AG10803 (cell line): ENCODE measurements at regions not wholly inside any gene's neighbourhood (a gene's known extent, or its start where the extent isn't known, plus 50 kb on each side); places are given as distances from the start of the nearest gene placed in this dataset.

Experiments
- DNase-seq: peaks from one replicate; pipeline ENCODE4 v3.0.0; 2010; ENCODE audit warnings: low read depth
- H3K4me3 ChIP-seq: 2 replicates; pipeline ENCODE4 v1.5.1; 2011; ENCODE audit warnings: mild to moderate bottlenecking, low read length, control low read depth
- TF ChIP-seq, protein P1 (sequence below): conservative IDR thresholded peaks from 2 replicates; pipeline ENCODE4 v1.5.1; 2011; ENCODE audit warnings: mild to moderate bottlenecking, low read length, control low read depth, inconsistent platforms

DNA sequence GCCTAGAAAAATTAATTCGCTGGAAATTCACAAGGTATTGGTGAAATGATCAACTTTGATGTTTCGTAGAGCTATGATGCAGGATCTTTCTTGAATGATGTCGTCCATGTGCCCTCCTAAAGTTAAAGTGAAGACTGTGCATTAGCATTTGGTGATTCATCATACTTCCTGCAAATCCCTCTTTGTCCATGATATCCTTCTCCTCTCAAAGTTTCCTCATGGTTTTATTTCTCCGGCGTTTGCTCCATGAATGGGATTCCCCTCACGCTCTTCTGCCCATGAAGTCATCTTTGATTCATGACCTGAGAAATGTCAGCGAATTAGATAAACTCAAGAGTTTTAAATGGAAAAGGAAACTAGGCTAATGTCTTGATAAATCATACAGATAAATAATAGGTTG lies 372.7 kb downstream of the PSAT1 start:
- TF ChIP-seq, protein P1, sequence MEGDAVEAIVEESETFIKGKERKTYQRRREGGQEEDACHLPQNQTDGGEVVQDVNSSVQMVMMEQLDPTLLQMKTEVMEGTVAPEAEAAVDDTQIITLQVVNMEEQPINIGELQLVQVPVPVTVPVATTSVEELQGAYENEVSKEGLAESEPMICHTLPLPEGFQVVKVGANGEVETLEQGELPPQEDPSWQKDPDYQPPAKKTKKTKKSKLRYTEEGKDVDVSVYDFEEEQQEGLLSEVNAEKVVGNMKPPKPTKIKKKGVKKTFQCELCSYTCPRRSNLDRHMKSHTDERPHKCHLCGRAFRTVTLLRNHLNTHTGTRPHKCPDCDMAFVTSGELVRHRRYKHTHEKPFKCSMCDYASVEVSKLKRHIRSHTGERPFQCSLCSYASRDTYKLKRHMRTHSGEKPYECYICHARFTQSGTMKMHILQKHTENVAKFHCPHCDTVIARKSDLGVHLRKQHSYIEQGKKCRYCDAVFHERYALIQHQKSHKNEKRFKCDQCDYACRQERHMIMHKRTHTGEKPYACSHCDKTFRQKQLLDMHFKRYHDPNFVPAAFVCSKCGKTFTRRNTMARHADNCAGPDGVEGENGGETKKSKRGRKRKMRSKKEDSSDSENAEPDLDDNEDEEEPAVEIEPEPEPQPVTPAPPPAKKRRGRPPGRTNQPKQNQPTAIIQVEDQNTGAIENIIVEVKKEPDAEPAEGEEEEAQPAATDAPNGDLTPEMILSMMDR, result no peak
- DNase-seq, result no peak
- no peak overlapping the region for H3K4me3 ChIP-seq

DNA sequence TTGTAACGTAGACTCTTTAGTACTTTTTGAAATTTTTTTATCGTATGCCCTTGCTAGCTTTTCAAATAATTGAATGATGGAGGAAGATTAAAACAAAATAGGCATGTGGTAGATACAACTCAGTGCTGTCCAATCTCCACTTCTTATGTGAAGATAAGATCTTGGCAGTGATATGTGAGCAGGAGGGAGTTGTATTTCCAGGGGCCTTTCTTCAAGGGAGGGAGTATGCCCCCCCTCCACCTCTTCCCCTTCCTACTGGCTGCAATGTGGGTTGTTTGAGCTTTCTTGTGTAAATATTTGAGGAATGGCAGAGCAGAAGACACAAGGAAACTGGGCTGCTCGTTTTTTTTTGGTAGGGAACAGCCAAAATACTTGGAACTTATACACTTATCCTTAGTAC lies 374.9 kb downstream of the PSAT1 start:
- no peak overlapping the region for H3K4me3 ChIP-seq
- no peak for DNase-seq
- TF ChIP-seq, protein P1, result no peak

DNA sequence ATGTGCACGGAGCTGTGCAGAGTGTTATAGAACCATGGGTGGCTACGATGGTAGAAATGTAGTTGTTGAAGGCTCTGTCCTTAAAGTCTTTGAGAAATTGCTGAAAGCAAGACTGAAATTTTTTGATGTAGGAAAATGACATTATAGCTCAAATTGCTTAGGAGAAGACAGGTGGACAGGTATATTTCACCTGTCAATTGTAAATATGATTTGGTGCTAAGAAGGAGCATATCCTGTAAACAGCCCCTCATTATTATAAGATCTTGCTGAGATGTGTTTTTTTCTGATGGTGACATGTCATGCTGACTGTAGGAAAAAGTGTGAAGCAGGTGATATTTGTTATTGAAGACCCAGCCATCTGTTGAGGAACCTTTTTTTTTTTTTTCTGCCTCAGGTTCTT lies 377.9 kb downstream of the PSAT1 start:
- TF ChIP-seq, protein P1, result no peak
- DNase-seq, result no peak
- no peak overlapping the region for H3K4me3 ChIP-seq

DNA sequence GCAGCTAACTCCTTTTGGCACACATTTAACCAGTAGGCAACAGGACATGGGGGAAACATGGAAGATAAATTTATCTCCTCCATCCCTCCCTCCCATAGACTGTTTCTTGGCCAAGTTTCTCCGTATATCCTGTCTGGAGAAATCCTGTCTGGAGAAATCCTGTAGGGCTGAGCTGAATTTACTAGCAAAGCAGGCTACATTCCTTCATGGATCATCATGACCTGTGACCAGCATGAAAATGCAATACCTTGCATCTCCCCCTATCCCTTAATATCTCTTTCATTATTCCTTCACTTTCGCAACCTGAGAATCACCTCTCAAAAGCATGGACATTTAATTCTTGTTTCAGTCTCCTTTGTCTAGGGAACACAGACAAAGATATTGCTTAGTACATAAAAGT lies 379.1 kb downstream of the PSAT1 start:
- H3K4me3 ChIP-seq, result no peak overlapping the region
- peak; percentile 64 for DNase-seq
- TF ChIP-seq, protein P1, result no peak

DNA sequence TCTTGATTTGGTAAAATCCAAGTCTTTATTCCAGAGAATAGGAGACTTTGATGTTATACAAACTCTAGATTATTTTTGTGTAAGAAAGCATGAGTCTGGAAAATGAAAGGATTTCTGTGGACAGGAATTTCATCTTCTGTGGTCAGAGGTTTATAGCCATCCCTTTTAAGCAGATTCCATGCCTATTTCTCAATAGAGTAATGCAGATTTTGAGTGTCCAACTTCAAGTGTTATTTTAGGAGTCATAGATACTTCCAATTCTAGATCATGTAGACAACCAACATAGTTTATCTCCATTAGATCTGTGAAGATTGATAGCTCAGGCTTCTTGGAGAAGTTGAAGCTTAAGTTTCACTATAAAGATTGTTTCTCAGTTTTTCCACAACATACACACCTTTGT lies 379.7 kb downstream of the PSAT1 start:
- no peak overlapping the region for H3K4me3 ChIP-seq
- TF ChIP-seq, protein P1, result no peak
- DNase-seq, result peak; percentile 86

DNA sequence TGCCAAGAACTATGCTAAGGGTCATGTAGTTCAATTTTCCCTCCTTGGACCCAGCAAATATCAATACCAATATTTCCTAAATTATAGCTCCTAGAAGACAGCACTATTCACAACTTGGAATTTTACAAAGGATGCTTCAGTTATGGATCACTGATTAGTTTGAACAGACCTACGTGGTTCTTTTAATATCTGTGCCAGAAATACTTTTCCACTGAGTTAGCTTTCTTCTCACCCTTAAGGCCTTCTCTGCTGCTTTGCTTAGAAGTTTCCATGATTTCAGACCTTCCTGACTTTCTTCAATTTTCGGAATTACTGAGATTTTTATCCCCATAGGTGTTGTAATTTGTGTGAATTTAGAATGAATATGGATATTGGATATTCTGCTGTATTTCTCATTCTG lies 380.4 kb downstream of the PSAT1 start:
- DNase-seq, result peak; percentile 68

DNA sequence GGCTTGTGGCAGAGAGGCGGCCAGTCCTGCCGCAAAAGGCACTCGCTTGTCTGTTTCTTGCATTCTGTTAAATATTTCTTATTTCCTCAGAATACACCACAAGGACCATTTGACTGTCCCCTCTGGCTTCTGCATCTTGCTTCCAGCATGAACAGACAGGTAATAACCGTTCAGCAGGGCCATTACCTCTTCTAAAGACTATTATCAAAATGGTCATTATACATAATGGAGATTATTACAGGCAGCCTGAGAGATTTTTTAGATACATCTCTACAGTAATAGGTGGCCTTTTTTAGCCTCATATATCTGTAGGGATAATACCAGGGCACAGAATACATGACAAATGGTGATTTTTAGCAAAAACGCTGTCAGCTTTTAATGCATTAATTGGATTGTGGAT lies 382.0 kb downstream of the PSAT1 start:
- DNase-seq, result no peak
- TF ChIP-seq, protein P1, result no peak
- H3K4me3 ChIP-seq, result no peak overlapping the region

More for the DNA sequence above, 380.4 kb downstream of the PSAT1 start:
- TF ChIP-seq, protein P1, result no peak
- H3K4me3 ChIP-seq, result no peak overlapping the region
